Adrenal gland (tissue), 9 donors: ENCODE measurements at regions not wholly inside any gene's neighbourhood (a gene's known extent, or its start where the extent isn't known, plus 50 kb on each side); places are given as distances from the start of the nearest gene placed in this dataset.
A peak's percentile ranks its signal among the peaks of the same experiment; 100 is the strongest.

Experiments used
- DNase-seq, 7 donors: peaks; one replicate each; pipeline ENCODE4 v3.0.0-alpha.2; 2019 to 2020
- H3K27ac ChIP-seq, 5 donors: fragments of 200-600 bp; sonication (generic) in 4 of 5; 1 replicate in 3 of 5; 2 replicates in 2 of 5; pipeline versions ENCODE4 v1.5.1 to v1.8.0; 2016 to 2020; ENCODE audit warnings: mild to moderate bottlenecking in 1 of 5
- H3K27me3 ChIP-seq: fragments of 200-600 bp; 2 replicates; pipeline ENCODE4 v1.8.0; 2021
- H3K36me3 ChIP-seq, 2 donors: fragments of 200-600 bp; replicated peaks in 1 of 2; 1 replicate in 1 of 2; 2 replicates in 1 of 2; pipeline versions ENCODE4 v1.5.1 to v1.8.0; 2018 to 2022
- H3K4me1 ChIP-seq, 2 donors: fragments of 200-600 bp; replicated peaks in 1 of 2; 1 replicate in 1 of 2; 2 replicates in 1 of 2; pipeline versions ENCODE4 v1.5.1 to v1.8.0; 2018 to 2021
- H3K4me3 ChIP-seq, 4 donors: fragments of 200-600 bp; sonication (generic) in 3 of 4; one replicate each; pipeline ENCODE4 v1.5.1; 2016 to 2018
- H3K9me3 ChIP-seq, 3 donors: fragments of 200-600 bp; sonication (generic) in 1 of 3; replicated peaks in 1 of 3; 1 replicate in 2 of 3; 2 replicates in 1 of 3; pipeline versions ENCODE4 v1.5.1 to v1.8.0; 2016 to 2021
- POLR2A ChIP-seq, 2 donors: fragments of 450-650 bp; IDR thresholded peaks; one replicate each; pipeline ENCODE4 v1.6.1; 2017; ENCODE audit warnings: antibody characterized with exemption in 2 of 2, mild to moderate bottlenecking in 2 of 2, moderate library complexity in 1 of 2
- WGBS, 4 donors: extraction: QIAGEN DNeasy Blood & Tissue Kit in 2 of 4; methylation state at CpG; one replicate each; pipeline versions ENCODE4 v1.1.5 to v1.1.7; 2013 to 2017; 5-methylcytosine and 5-hydroxymethylcytosine counted together
- intact Hi-C, 2 donors: fragments of 100-400 bp; cut with DNase I; formaldehyde crosslinking; loops; one replicate each; pipeline versions ENCODE4 v1.14.1 to v1.15.0; 2022 to 2023
- TF ChIP-seq, protein P1 (sequence below), 6 experiments: fragments of 450-650 bp in 4 of 6; fragments of 200-600 bp in 2 of 6; sonication (generic) in 1 of 6; IDR thresholded peaks; 1 replicate in 5 of 6; 2 replicates in 1 of 6; pipeline versions ENCODE4 v1.5.1 to v1.8.0; 2016 to 2021; ENCODE audit warnings: antibody characterized with exemption in 6 of 6, mild to moderate bottlenecking in 2 of 6, moderate library complexity in 1 of 6
- donor health status: healthy with polysubstance abuse.
- donor health status: Bipolar disorder and iron deficiency.
- donor health status: DM: yes; HTN: yes; CAD: no.
- donor health status: DM: no; HTN: no; CAD: no.
- donor health status: DM: no; HTN: no; CAD: no.

DNA sequence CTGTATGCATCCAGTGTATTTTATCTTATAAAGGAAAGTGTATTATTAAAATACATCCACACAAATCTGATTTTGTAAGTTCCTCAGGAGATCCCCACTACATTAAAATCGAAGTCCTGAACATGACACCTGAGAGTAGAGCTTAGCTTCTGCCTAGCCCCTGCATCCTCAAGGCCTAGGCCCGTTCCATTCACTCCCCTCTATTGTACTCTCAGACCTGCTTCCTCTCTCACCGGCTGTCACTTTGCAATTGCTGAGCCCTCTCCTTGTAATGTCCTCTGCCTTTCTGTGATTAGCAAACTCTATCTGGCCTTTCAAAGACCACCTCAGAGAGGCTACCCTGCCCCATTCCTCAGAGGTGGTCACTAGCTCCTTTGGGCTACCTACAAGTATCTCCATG lies 160.8 kb downstream of the FTCDNL1 start:
- no peaks in the 10 kb centered on the region for H3K9me3 ChIP-seq
- DNase-seq: no peak
- intact Hi-C loops: no loop called here
- no peak overlapping the region for H3K4me3 ChIP-seq
- no peaks in the 10 kb centered on the region for H3K36me3 ChIP-seq
- H3K4me1 ChIP-seq: no peaks in the 10 kb centered on the region
- no peaks in the 10 kb centered on the region for H3K27me3 ChIP-seq
- WGBS, 4 donors: 77 to 90% (median 86%) methylated on average over 3 of the region's 3 CpGs
- H3K27ac ChIP-seq: no peak overlapping the region
- no peak for TF ChIP-seq POLR2A (IDR thresholded peaks at IDR 0.05)
- TF ChIP-seq, protein P1, sequence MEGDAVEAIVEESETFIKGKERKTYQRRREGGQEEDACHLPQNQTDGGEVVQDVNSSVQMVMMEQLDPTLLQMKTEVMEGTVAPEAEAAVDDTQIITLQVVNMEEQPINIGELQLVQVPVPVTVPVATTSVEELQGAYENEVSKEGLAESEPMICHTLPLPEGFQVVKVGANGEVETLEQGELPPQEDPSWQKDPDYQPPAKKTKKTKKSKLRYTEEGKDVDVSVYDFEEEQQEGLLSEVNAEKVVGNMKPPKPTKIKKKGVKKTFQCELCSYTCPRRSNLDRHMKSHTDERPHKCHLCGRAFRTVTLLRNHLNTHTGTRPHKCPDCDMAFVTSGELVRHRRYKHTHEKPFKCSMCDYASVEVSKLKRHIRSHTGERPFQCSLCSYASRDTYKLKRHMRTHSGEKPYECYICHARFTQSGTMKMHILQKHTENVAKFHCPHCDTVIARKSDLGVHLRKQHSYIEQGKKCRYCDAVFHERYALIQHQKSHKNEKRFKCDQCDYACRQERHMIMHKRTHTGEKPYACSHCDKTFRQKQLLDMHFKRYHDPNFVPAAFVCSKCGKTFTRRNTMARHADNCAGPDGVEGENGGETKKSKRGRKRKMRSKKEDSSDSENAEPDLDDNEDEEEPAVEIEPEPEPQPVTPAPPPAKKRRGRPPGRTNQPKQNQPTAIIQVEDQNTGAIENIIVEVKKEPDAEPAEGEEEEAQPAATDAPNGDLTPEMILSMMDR (IDR thresholded peaks at IDR 0.05): no peak

DNA sequence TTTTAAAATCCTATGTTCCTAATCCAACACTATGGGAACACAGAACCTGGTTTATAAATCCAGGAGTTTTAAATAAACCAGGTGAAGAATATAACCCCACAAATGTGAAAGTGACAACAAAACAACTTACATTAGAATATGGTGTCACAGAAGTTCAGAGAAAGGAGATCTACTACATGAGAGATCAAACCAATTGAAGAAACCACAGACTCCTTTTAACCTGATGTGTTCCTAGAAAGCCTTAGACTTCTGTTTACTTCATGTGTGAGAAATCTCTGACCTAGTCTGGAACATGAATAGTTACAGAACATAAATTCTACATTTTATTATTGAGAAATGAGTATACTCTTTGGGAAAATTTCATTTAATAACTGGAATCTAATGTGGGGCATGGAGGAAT lies 165.3 kb downstream of the FTCDNL1 start:
- Histone ChIP-seq H3K27me3 (no peaks in the 10 kb centered on the region), H3K4me3 (no peak overlapping the region), H3K4me1 (no peaks in the 10 kb centered on the region), H3K9me3 (no peaks in the 10 kb centered on the region), H3K27ac (no peak overlapping the region), H3K36me3 (no peaks in the 10 kb centered on the region)
- DNase-seq: no peak
- intact Hi-C loops: no loop called here
- no peak for TF ChIP-seq POLR2A (IDR thresholded peaks at IDR 0.05)
- TF ChIP-seq, protein P1 (IDR thresholded peaks at IDR 0.05): no peak

DNA sequence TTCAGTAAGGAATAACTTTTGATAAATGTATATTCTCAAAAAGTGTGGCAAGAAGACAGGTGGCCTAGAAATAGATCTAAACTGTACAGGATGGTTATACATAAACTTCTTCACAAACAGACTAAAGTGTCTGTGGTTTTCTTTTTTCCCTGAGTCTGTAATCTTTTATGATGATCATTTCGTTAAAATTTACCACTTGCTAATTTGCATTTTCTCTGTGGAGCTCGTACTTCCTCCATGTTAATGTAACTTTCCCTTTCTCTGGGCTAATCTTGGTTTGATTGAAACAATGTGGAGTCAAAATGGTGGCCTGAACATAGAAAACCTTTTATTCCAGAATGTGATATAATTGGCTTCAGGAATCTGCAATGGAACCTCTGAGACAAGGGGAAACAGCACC lies 166.2 kb downstream of the FTCDNL1 start:
- no peaks in the 10 kb centered on the region for H3K4me1 ChIP-seq
- no peak for DNase-seq
- H3K4me3 ChIP-seq: no peak overlapping the region
- WGBS, 4 donors: 72 to 87% (median 76%) methylated on average over 2 of the region's 2 CpGs
- no peaks in the 10 kb centered on the region for H3K9me3 ChIP-seq
- no peak overlapping the region for H3K27ac ChIP-seq
- intact Hi-C loops: no loop called here
- TF ChIP-seq, protein P1 (IDR thresholded peaks at IDR 0.05): no peak
- no peak for TF ChIP-seq POLR2A (IDR thresholded peaks at IDR 0.05)
- no peaks in the 10 kb centered on the region for H3K36me3 ChIP-seq
- H3K27me3 ChIP-seq: no peaks in the 10 kb centered on the region

DNA sequence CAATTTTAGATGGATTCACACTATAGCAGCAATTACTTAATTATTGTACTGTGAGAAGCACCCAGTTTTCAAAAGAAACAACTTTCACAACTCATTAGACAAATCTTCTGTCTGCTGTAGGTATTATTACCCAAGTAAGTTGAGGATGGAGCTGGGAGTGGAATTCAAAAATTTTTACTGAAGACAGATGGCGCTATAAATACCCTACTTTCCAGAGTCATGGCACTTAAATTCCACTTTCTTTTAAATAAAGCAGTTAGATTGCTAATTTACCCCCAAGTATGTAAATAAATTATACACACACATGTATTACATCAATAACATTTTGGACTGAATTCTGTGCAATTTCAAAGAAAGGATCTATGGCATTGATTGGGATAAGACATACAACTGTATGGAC lies 166.8 kb downstream of the FTCDNL1 start:
- WGBS, 4 donors: 75 to 95% (median 93%) methylated on average over 1 of the region's 1 CpG
- H3K4me3 ChIP-seq: no peak overlapping the region

More for the DNA sequence above, 166.8 kb downstream of the FTCDNL1 start:
- DNase-seq: no peak
- Histone ChIP-seq H3K27ac (no peak overlapping the region), H3K9me3 (no peaks in the 10 kb centered on the region), H3K27me3 (no peaks in the 10 kb centered on the region), H3K4me1 (no peaks in the 10 kb centered on the region), H3K36me3 (no peaks in the 10 kb centered on the region)
- TF ChIP-seq, protein P1 (IDR thresholded peaks at IDR 0.05): peak in 1 of 6 experiments; percentile 11
- TF ChIP-seq POLR2A (IDR thresholded peaks at IDR 0.05): no peak
- intact Hi-C loops: no loop called here
